ENCODE measurements at regions not wholly inside any gene's neighbourhood (a gene's known extent, or its start where the extent isn't known, plus 50 kb on each side); places are given as distances from the start of the nearest gene placed in this dataset.

DNA sequence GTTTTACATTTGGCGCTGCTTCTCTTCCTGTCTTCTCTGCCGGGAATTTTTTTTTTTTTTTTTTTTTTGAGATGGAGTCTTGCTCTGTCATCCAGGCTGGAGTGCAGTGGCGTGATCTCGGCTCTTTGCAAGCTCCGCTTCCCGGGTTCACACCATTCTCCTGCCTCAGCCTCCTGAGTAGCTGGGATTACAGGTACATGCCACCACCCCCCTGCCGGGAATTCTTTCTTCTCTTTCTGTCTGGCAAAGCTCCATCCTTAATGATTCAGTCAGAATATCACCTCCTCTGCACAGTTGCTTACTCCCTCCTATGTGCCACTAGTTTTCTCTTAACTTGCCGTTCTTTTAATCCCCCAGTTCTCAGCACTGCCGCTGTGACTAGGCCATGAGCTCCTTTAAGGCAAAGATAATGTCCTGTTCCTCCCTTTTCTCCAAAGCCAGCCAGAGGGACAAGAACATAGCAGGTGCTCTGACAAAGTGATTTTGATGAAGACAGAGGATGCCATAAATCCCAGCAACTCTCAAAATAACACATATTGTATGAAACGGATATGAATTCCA lies 112.1 kb upstream of the LRATD1 start:
- TF ChIP-seq CTCF (conservative IDR thresholded peaks at IDR 0.05) (no peak), ZFX (IDR thresholded peaks at IDR 0.05) (no peak)

Data from C4-2B (cell line).